GM18508 (cell line): ENCODE measurements at regions not wholly inside any gene's neighbourhood (a gene's known extent, or its start where the extent isn't known, plus 50 kb on each side); places are given as distances from the start of the nearest gene placed in this dataset.

Source experiments
- ATAC-seq: cut with Tn5 transposase; IDR thresholded peaks from one replicate; pipeline ENCODE4 v1.9.1; 2021; ENCODE audit warnings: moderate number of reproducible peaks; ENCODE audit not compliant: insufficient read depth, unreplicated experiment

- ATAC-seq, result no peak
These were observed 980.9 kb upstream of the GJE1 start for GRCh38 chr6:141151710-141152417.

DNA sequence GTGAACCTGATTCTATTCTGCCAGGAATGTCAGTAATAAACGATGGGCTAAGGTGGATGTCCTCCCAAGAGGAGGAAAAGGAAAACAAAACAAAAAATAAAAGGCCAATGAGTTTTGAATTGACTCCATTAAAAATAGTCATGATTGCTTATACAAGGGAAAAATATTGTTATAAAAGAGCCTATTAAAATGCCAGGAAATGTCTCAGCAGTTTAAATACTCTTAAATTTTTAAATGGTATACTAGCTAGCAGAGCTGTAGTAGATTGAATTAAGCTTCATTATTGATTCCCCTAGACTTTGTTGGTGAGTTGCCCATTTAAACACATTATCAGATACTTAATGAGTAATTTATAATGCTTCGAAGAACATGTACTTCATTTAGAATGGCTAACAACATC, 990.9 kb upstream of the GJE1 start:
- ATAC-seq, result no peak

DNA sequence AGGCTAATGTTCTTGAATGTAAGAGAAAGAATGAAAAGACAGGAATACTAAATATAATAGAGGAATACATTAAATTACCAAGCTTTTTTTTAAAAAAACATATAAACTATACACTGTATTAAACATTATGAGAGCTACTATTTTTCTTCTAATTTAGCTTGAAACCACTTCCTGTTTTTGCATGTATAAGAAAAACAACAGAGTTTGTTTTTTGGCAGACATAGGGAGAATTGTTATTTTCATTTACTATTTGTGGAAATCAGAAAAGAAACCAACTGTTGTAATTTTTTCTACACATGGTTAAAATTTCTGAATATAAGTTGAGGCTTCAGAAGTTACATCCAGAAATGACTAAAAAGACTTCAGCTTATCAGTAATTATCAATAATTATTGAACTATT, 991.8 kb upstream of the GJE1 start:
- ATAC-seq, result no peak

DNA sequence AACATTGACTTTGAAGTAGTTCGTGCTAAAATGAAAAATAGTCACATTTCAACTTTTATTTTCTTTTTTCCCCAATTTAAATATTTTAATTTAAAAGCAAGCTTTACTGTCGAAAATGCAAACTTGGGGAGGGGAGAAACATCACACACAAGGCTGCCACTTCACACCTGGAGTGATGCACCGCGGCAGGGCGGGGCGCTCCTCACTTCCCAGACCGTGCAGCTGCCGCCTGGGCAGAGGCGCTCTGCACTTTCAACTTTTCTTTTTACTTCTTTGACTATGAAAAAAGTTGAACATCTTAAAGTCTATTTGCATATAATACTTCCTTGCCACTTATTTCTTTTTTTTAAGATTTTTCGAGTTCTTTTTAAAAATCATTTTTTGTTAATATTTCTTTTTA, 993.3 kb upstream of the GJE1 start:
- no peak for ATAC-seq

DNA sequence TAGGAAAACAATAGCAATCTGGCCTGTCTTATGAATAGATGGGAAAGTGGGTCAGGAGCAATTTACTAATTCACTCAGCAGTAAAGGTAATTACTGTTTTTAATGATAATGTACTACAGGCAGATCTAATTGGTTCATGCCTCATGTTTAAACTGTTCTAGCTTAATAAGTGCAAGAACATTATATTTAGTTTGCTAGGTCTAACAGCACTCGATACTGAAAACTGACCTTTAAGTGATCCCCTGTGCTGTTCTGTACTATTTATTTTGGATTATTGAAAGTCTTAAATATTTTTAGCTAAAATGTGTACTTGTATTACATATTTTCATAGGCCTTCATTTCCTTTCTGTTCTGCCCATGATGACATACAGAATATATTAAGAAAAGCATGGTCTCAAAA, 998.0 kb upstream of the GJE1 start:
- ATAC-seq, result no peak

DNA sequence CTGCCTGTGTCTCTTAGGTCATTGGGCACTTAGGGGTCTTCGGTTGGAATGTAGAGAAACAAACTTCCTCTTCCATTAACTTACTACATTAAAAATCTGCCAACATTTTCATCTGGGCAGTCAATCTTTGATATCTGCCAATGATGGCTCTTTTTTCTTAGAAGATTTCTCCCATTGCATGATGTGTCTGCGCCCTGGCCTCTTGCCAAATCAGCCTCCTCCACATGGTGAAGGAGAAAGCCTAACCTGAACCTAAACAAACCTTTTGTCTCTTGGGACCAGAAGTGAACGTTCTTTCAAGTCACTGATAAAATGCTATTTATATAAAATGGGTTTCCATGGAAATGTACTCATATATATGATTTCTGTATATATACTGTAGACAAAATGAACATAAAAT, 998.9 kb upstream of the GJE1 start:
- ATAC-seq, result no peak

DNA sequence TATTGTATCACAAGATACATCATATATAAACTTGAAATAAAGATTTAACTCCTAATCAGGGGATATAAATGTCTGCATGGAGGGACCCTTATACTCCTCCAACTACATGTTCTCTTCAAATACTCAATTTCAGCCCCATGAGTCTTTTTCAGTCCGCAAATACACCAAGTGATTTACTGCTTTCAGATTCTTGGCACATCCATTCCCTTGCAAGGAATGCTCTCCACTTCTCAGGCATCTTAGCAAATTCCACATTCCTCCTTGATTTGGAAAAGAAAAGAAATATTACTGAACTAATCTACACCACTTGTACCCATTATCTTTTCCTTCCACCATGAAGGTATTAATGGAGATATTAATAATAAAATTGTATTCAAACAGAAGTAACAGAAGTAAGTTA, 999.4 kb upstream of the GJE1 start:
- no peak for ATAC-seq

DNA sequence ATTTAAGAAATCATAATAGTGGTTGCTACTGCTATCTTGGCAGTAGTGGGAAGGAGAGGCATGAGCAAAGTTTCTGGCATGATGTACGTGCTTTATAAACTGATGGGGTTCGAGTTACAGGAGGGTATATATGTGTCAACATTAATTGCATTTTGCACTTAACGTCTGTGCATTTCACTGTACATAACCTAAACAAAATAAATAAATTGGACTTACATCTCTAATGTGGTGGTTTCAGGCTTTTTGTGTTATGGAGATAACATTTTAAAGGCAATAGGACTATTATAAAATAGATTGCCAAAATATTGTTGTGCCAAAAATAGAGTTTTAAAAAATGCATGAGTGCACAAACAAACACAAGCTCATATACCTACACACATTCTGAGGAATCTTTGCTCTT, 1001.1 kb upstream of the GJE1 start:
- no peak for ATAC-seq

DNA sequence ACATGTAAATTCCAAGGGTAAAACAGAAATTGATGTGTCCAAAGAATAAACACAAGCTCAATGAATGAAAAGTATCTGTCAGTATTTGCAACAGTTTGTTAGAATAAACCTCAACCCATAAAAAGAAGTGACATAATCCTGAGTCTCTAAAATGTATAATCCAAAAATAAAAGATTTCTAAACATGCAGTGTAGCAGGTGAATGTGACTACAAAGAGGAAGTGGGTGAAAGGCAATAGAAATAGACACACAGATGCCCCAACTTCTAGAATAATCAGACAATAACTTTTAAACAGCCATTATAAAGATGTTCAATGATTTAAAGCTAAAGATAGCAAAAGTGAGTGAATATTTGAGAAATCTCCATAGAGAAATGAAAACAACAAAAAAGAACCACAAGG, 1009.2 kb upstream of the GJE1 start:
- ATAC-seq, result no peak

DNA sequence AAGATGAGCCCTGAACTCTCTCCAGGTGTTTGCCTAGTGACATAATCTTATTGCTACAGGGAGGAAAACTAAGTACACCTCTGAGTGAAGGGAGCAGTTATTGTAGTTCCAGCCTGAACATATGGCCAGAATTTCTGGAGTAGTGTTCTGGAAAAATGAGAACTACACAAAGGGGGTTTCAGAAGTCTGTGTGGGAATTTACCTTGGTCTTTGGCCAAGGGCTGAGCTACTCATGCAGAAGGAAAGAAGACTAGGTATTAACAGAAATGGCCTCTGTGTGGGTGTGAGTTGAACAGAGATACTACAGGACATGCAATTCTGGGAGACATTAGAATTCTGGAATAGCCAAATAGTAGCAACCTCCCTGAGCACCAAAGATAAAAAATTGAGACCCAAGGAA, 1009.7 kb upstream of the GJE1 start:
- no peak for ATAC-seq

DNA sequence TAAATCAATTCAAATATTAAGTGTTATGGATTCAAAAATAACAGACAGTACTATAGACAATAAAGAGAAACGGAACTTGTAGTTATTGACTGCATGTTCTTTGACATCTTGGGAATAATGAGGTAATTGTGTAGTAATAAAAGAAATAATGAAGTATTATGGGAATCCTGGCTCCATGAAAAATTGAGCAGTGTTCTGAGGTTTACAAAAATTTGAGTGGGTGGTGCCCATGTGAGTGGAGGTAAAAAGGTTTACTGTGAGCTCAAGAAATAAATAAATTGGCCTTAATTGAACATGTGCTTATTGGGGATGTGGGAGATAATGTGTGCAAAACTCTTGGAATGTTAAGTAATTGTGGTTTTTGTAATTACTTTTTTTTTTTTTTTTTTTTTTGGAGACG, 1013.7 kb upstream of the GJE1 start:
- ATAC-seq, result no peak

DNA sequence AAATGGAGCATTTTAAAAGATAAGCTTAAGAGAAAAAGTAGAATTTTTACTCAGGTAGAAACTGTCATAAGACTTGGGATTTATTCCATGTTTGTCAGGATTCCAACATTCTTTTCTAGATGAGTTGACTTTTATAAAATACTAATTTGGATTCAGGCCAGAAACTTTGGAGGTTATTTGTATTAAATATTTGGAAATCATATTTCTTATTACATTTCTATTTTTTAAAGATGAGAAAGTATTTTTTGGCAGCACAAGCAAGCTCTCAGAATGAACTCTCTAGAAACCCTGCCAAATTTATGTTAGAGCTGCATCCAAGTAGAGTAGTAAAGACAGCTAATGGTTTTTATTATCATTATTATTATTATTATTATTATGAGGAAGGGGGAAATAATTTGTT, 1014.9 kb upstream of the GJE1 start:
- no peak for ATAC-seq

GRCh38 chr6:141110481-141110880, 1022.2 kb upstream of the GJE1 start:
- ATAC-seq, result no peak

- ATAC-seq, result no peak
These were observed 1025.0 kb upstream of the GJE1 start for GRCh38 chr6:141107591-141108160.

- ATAC-seq, result no peak
These were observed 1027.2 kb upstream of the GJE1 start for GRCh38 chr6:141105481-141105880.

- ATAC-seq, result no peak
These were observed 1029.5 kb upstream of the GJE1 start for GRCh38 chr6:141103246-141103645.

- no peak for ATAC-seq
These were observed 1035.3 kb upstream of the GJE1 start for GRCh38 chr6:141097471-141097870.

- no peak for ATAC-seq
These were observed 1037.4 kb upstream of the GJE1 start for GRCh38 chr6:141095308-141095707.

DNA sequence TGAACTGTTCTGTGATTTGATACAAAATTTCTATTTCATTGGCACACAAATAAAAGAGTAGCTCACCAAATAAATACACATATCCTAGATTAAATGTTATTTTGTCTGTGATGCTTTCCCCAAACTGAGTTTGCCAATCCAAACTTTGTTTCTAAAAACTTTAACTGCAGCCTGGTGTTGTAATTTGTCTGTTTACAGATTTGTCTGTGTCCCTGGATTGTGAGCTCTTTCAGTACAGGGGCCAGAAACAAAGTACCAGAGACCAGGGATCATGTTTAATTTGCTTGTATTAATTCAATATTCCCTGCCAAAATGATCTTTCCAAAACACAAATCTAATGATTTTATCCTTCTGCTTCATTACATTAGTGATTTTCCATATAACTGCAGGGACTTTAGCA, 1044.6 kb upstream of the GJE1 start:
- no peak for ATAC-seq

DNA sequence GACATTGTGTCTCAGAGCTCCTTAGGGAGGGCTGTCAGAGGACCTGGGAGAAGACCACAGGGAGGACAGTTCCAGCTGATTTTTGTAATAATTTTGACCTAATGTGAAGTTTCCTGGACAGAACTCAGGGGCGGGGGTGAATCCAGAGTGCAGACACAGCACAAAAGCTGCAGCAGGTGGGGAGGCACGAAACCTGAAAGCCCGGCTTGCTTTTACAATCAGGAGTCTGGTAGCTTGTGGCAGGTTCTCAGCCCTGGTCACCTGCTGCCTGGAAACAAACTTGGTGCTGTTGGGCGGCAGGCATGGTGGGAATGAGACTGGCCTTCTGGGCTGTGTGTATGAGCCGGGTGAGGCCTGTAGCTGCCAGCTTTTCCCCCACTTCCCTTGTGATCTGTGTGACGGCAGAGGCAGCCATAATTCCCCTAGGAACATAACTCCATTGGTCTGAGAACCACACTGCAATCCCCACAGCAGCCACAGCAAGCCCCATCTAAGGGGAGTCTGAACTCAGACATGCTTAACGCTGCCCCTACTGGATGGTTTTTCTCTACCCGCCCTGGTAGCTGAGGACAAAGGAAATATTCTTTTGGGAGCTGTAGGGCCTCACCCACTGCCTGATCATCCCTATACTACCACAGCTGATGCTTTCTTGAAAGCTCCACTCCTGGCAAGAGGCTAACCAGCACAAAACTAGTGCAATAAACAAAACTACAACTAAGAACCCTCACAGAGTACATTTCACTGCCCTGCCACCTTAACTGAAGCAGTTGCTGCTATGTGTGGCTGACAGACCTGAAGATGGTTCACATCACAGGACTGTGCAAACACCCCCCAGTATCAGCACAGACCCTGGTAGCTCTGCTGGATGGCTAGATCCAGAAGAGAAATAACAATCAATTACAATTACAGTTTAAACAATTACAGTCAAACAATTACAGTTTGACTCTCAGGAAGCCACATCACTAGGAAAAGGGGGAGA, 1055.1 kb upstream of the GJE1 start:
- peak; percentile 94 for ATAC-seq

DNA sequence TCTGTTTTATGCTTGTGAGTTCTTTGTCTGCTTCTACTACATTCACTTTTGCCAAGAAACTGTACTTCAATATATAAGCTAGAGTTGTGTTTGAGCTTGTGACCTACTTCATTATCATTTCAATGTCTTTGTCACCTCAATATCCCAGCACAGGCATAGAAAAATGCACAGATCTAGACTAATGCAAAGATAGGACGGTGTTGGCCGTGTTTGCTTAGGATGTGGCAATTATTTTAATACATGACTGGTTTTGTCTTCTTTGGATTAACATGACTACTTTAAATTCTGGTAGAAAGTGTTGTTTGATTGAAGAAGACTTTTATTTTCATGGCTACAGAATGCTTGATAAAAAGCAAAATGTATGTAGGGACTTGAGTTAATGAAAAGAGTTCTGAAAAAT, 1075.0 kb upstream of the GJE1 start:
- no peak for ATAC-seq
